Retinal pigment epithelial cell (primary cell): ENCODE measurements at regions not wholly inside any gene's neighbourhood (a gene's known extent, or its start where the extent isn't known, plus 50 kb on each side); places are given as distances from the start of the nearest gene placed in this dataset.
"Not testable (repeated sequence)": the region's sequence is repeated elsewhere in the genome, so short reads cannot be mapped to it uniquely, and the experiment has no call there.

Experiments
- DNase-seq: peaks from one replicate; pipeline ENCODE4 v3.0.0-alpha.2; 2010; ENCODE audit warnings: low read depth
- H3K4me3 ChIP-seq: 2 replicates; pipeline ENCODE4 v1.5.1; 2011; ENCODE audit warnings: mild to moderate bottlenecking, low read length, control low read depth, moderate library complexity
- CTCF ChIP-seq: conservative IDR thresholded peaks from 2 replicates; pipeline ENCODE4 v1.5.1; 2011; ENCODE audit warnings: low read depth, low read length, control low read depth, inconsistent platforms

DNA sequence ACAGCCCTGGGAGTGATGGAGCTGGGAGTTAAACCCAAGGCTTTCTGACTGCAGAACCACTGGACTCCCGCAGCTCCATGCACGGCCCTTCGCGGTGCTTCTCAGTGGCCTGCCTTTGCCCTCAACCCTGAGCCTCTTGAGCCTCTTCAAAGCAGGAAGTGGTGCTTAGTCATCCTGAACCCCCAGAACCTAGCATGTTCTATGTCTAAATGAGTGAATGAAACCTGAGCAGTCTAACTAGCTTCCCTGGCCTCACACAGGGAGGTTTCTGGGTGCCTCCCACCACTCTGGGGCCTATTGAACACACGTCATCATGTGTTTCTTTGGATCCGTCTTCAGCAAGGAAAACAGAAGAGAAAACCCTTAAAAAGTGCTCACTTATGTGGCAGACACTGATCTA lies 117.9 kb upstream of the SFSWAP start:
- H3K4me3 ChIP-seq: no peak overlapping the region
- DNase-seq: no peak
- no peak for TF ChIP-seq CTCF

DNA sequence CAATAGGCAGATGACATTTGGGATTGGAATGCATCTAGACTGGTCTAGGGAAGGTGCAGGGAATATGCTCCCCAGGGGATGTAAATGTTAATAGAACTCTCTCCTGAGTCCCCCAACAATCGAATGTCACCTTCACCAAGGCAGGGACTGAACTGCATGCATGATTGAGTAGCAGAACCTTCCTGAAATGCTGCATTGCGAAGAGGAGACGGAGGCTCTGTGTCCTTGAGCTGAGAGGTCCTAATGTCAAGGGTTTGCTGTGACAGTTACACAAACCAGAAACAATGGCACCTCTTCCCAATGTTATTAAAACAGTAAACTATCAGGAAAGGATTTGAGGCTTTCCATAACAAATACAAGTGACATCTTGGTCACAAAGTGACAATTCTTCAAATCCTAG lies 117.5 kb upstream of the SFSWAP start:
- TF ChIP-seq CTCF: no peak
- DNase-seq: no peak
- no peak overlapping the region for H3K4me3 ChIP-seq

DNA sequence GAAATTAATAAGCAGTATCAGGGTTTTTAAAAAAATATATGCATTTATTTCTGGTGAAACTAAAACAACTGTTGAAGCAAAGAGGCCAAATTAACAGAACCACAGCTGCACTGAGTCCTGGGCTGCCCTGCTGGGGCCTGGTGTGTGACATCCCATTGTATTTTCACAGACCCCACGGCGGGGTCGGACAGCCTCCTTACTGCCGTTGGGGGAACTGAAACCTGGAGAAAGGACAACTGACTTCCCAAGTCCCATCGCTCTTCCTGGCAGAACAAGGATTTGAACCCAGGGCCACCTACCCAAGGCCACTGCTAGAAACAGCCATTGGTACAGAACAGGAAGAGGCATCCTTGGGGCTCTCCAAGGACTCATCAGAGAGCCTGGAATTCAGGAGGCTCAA lies 114.8 kb upstream of the SFSWAP start:
- DNase-seq: no peak
- H3K4me3 ChIP-seq: no peak overlapping the region
- TF ChIP-seq CTCF: no peak

- no peak overlapping the region for H3K4me3 ChIP-seq
- no peak for DNase-seq
- no peak for TF ChIP-seq CTCF
Measured at GRCh38 chr12:131597333-131597732, 113.6 kb upstream of the SFSWAP start.

GRCh38 chr12:131598717-131599116 lies 112.2 kb upstream of the SFSWAP start:
- H3K4me3 ChIP-seq: no peak overlapping the region
- no peak for DNase-seq
- no peak for TF ChIP-seq CTCF

GRCh38 chr12:131599190-131600159 lies 111.4 kb upstream of the SFSWAP start:
- no peak for TF ChIP-seq CTCF
- DNase-seq: no peak
- no peak overlapping the region for H3K4me3 ChIP-seq

DNA sequence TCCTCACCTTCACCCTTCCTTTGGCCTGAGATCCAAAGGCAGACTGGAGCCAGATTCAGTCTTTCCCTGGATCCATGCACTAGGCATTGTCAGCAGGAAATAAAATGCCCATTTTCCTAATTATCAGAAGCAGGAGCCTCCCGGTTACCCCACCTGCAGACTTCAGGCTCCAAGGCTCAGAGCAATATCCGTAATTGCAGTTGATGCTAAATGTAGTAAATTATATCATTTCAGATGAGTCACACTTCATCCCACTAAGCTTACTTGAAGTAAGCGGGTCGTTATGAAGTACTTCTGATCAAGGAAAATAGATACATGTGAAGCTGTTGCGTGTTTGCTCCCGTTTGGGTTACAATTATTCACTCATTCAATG lies 110.7 kb upstream of the SFSWAP start:
- TF ChIP-seq CTCF: no peak
- DNase-seq: no peak
- no peak overlapping the region for H3K4me3 ChIP-seq

DNA sequence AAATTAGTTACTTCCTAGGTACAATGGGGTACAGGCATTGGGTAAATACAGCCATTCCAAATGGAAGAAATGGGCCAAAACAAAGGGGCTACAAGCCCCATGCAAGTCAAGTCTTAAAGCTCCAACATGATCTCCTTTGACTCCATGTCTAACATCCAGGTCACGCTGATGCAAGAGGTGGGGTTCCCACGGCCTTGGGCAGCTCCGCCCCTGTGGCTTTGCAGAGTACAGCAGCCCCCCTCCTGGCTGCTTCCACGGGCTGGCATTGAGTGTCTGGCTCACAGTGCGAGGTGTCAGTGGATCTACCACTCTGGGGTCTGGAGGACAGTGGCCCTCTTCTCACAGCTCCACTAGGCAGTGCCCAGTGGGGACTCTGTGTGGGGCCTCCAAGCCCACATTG lies 109.4 kb upstream of the SFSWAP start:
- not testable (repeated sequence) for H3K4me3 ChIP-seq, DNase-seq
